Endodermal cell (in vitro differentiated cells): ENCODE measurements at regions not wholly inside any gene's neighbourhood (a gene's known extent, or its start where the extent isn't known, plus 50 kb on each side); places are given as distances from the start of the nearest gene placed in this dataset.
A peak's percentile ranks its signal among the peaks of the same experiment; 100 is the strongest.

ENCODE experiments used
- DNase-seq: peaks from one replicate; pipeline ENCODE4 v3.0.0-alpha.2; 2017
- H3K27ac ChIP-seq: 2 replicates; pipeline ENCODE4 v1.5.1; 2013; ENCODE audit warnings: mild to moderate bottlenecking, low read depth, low read length, moderate library complexity
- H3K27me3 ChIP-seq: 2 replicates; pipeline ENCODE4 v1.6.1; 2013; ENCODE audit warnings: mild to moderate bottlenecking, low read length, moderate library complexity; ENCODE audit not compliant: insufficient read depth, control insufficient read depth, poor library complexity, severe bottlenecking
- H3K36me3 ChIP-seq: 2 replicates; pipeline ENCODE4 v1.7.0; 2013; ENCODE audit warnings: mild to moderate bottlenecking, low read length, moderate library complexity; ENCODE audit not compliant: control insufficient read depth, insufficient read depth
- H3K4me1 ChIP-seq: one replicate; pipeline ENCODE4 v1.7.0; 2013; ENCODE audit warnings: low read length; ENCODE audit not compliant: control insufficient read depth, insufficient read depth
- H3K4me3 ChIP-seq: 2 replicates; pipeline ENCODE4 v1.5.1; 2013; ENCODE audit warnings: mild to moderate bottlenecking, low read length, moderate library complexity
- H3K9ac ChIP-seq: 2 replicates; pipeline ENCODE4 v1.6.1; 2013; ENCODE audit warnings: mild to moderate bottlenecking, low read length, moderate library complexity; ENCODE audit not compliant: poor library complexity, severe bottlenecking; ENCODE audit errors: extremely low read depth
- H3K9me3 ChIP-seq: 2 replicates; pipeline ENCODE4 v1.6.1; 2013; ENCODE audit warnings: mild to moderate bottlenecking, low read length, moderate library complexity; ENCODE audit not compliant: control insufficient read depth
- H3K27ac Mint-ChIP-seq: 2 replicates; pipeline ENCODE4 v1.8.0; 2020; ENCODE audit warnings: mixed read lengths
- H3K27me3 Mint-ChIP-seq: 2 replicates; pipeline ENCODE4 v1.8.0; 2021; ENCODE audit warnings: mild to moderate bottlenecking, mixed read lengths; ENCODE audit not compliant: insufficient read depth
- H3K36me3 Mint-ChIP-seq: 2 replicates; pipeline ENCODE4 v1.8.0; 2020; ENCODE audit warnings: low read depth, mixed read lengths
- H3K4me1 Mint-ChIP-seq: 2 replicates; pipeline ENCODE4 v1.8.0; 2020; ENCODE audit warnings: mixed read lengths
- H3K4me3 Mint-ChIP-seq: 2 replicates; pipeline ENCODE4 v1.8.0; 2020; ENCODE audit warnings: mild to moderate bottlenecking, moderate library complexity, mixed read lengths
- H3K9me3 Mint-ChIP-seq: 2 replicates; pipeline ENCODE4 v1.8.0; 2020; ENCODE audit warnings: mild to moderate bottlenecking, mixed read lengths
- CTCF ChIP-seq: fragments of 200-600 bp; sonication (generic); conservative IDR thresholded peaks from 2 replicates; pipeline ENCODE4 v1.5.0; 2021; ENCODE audit warnings: antibody characterized with exemption, mild to moderate bottlenecking
- WGBS, 2 experiments: methylation state at CpG; one replicate each; pipeline versions ENCODE4 v1.1.5 to v1.1.7; 2013; ENCODE audit warnings: missing lambda C conversion rate in 2 of 2, mixed read lengths in 1 of 2; ENCODE audit not compliant: insufficient coverage in 1 of 2, insufficient read length in 1 of 2; 5-methylcytosine and 5-hydroxymethylcytosine counted together

GRCh38 chr12:60070552-60070951 is 474.7 kb downstream of the SLC16A7 start:
- no peak overlapping the region for H3K27ac Mint-ChIP-seq
- no CpG with 5 or more reads among the region's 1 CpG for WGBS, 2 experiments
- H3K27me3 Mint-ChIP-seq = no peaks in the 10 kb centered on the region
- no peaks in the 10 kb centered on the region for H3K36me3 Mint-ChIP-seq
- peaks cover 2% of the 10 kb centered on the region for H3K9me3 Mint-ChIP-seq
- Histone ChIP-seq H3K36me3 (no peaks in the 10 kb centered on the region), H3K9me3 (no peaks in the 10 kb centered on the region), H3K4me1 (no peaks in the 10 kb centered on the region), H3K27me3 (no peaks in the 10 kb centered on the region), H3K4me3 (no peak overlapping the region), H3K27ac (no peak overlapping the region), H3K9ac (no peak overlapping the region)
- H3K4me3 Mint-ChIP-seq = no peak overlapping the region
- DNase-seq = no peak
- H3K4me1 Mint-ChIP-seq = peaks cover 12% of the 10 kb centered on the region
- TF ChIP-seq CTCF = no peak

- Histone ChIP-seq H3K27me3 (no peaks in the 10 kb centered on the region), H3K4me3 (no peak overlapping the region), H3K27ac (no peak overlapping the region), H3K36me3 (no peaks in the 10 kb centered on the region), H3K9me3 (no peaks in the 10 kb centered on the region), H3K4me1 (no peaks in the 10 kb centered on the region), H3K9ac (no peak overlapping the region)
- Mint-ChIP-seq H3K27me3 (no peaks in the 10 kb centered on the region), H3K4me3 (no peak overlapping the region), H3K9me3 (peaks cover 2% of the 10 kb centered on the region), H3K36me3 (no peaks in the 10 kb centered on the region), H3K27ac (no peak overlapping the region), H3K4me1 (peaks cover 2% of the 10 kb centered on the region)
- no peak for TF ChIP-seq CTCF
- no peak for DNase-seq
- WGBS, 2 experiments = 94% methylated on average over 2 of the region's 2 CpGs
Measured at GRCh38 chr12:60071759-60072191, 475.9 kb downstream of the SLC16A7 start.

GRCh38 chr12:60072911-60073310 is 477.1 kb downstream of the SLC16A7 start:
- no peaks in the 10 kb centered on the region for H3K27me3 Mint-ChIP-seq
- no peak overlapping the region for H3K9ac ChIP-seq
- H3K4me1 Mint-ChIP-seq = no peaks in the 10 kb centered on the region
- no peak overlapping the region for H3K27ac ChIP-seq
- peak overlapping the region; percentile 14 for H3K27ac Mint-ChIP-seq
- no peak overlapping the region for H3K4me3 ChIP-seq
- no peaks in the 10 kb centered on the region for H3K4me1 ChIP-seq
- H3K36me3 ChIP-seq = no peaks in the 10 kb centered on the region
- DNase-seq = no peak
- no peaks in the 10 kb centered on the region for H3K27me3 ChIP-seq
- H3K9me3 Mint-ChIP-seq = peaks cover 2% of the 10 kb centered on the region
- no peak overlapping the region for H3K4me3 Mint-ChIP-seq
- H3K36me3 Mint-ChIP-seq = no peaks in the 10 kb centered on the region
- TF ChIP-seq CTCF = no peak
- H3K9me3 ChIP-seq = no peaks in the 10 kb centered on the region
